Immature natural killer cell (primary cell): ENCODE measurements at regions not wholly inside any gene's neighbourhood (a gene's known extent, or its start where the extent isn't known, plus 50 kb on each side); places are given as distances from the start of the nearest gene placed in this dataset.
"Not testable (repeated sequence)": the region's sequence is repeated elsewhere in the genome, so short reads cannot be mapped to it uniquely, and the experiment has no call there.

ENCODE experiments used
- DNase-seq, 3 donors: peaks; one replicate each; pipeline ENCODE4 v3.0.0; 2022; ENCODE audit warnings: mixed read lengths in 1 of 3
- H3K27ac Mint-ChIP-seq, 6 donors: one replicate each; pipeline ENCODE4 v1.8.0; 2020; ENCODE audit warnings: mixed read lengths in 6 of 6, mild to moderate bottlenecking in 5 of 6, inconsistent platforms in 4 of 6, moderate library complexity in 3 of 6
- H3K27me3 Mint-ChIP-seq, 3 donors: one replicate each; pipeline ENCODE4 v1.8.0; 2020 to 2021; ENCODE audit warnings: low read depth in 3 of 3, mild to moderate bottlenecking in 3 of 3, mixed read lengths in 3 of 3, moderate library complexity in 3 of 3, inconsistent platforms in 1 of 3
- H3K36me3 Mint-ChIP-seq, 3 donors: one replicate each; pipeline ENCODE4 v1.8.0; 2020; ENCODE audit warnings: mixed read lengths in 3 of 3, inconsistent platforms in 2 of 3, mild to moderate bottlenecking in 2 of 3
- H3K4me1 Mint-ChIP-seq, 2 donors: one replicate each; pipeline ENCODE4 v1.8.0; 2020; ENCODE audit warnings: inconsistent platforms in 2 of 2, mild to moderate bottlenecking in 2 of 2, mixed read lengths in 2 of 2, moderate library complexity in 1 of 2
- H3K4me3 Mint-ChIP-seq, 5 donors: one replicate each; pipeline ENCODE4 v1.8.0; 2020; ENCODE audit warnings: mild to moderate bottlenecking in 5 of 5, mixed read lengths in 5 of 5, inconsistent platforms in 3 of 5, moderate library complexity in 3 of 5
- H3K9me3 Mint-ChIP-seq, 6 donors: one replicate each; pipeline ENCODE4 v1.8.0; 2020; ENCODE audit warnings: mild to moderate bottlenecking in 6 of 6, mixed read lengths in 6 of 6, inconsistent platforms in 4 of 6, moderate library complexity in 3 of 6

DNA sequence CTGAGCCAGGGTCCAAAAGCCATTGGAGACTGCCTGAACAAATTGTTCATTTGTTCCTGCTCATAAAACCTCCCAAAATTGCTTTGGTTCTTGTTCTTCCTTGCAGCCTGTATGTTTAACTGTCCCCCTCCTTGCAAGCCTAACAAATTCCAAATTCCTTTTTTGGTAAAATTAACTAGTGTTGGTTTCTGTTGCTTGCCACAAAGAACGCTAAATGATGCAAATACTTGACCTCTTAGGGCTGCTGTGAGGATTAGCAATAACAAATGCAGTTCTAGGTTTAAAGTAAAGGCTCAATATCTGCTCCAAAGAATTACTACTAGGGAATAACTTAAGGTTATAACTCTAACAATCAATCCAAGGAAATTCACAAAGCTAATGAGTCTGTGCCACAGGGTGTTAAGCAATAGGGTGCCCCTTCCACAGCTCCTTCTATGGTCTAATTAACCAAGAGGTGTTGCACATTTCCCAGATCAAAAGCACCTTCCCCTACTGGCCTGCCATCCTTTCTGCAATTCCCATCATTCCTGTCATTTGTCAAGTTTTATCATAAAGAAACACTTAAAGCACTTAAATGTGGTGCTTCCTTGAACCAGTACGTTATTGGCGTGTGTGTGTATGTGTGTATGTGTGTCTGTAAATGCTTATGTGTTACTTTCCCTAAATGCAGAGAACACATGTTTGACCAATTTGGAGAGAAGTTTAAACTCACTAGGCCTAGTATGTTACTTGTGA, 110.2 kb downstream of the RAP2A start:
- H3K27me3 Mint-ChIP-seq: peaks cover 0 to 6% (median 2%) of the 10 kb centered on the region in 3 donors
- no peak overlapping the region for H3K4me3 Mint-ChIP-seq
- peaks cover 4% of the 10 kb centered on the region in 2 donors for H3K4me1 Mint-ChIP-seq
- H3K9me3 Mint-ChIP-seq: peaks cover 0 to 2% (median 0%) of the 10 kb centered on the region in 6 donors
- no peak overlapping the region for H3K27ac Mint-ChIP-seq
- no peak for DNase-seq
- no peaks in the 10 kb centered on the region for H3K36me3 Mint-ChIP-seq

- not testable (repeated sequence) for H3K4me3 Mint-ChIP-seq, H3K4me1 Mint-ChIP-seq, DNase-seq, H3K27me3 Mint-ChIP-seq, H3K27ac Mint-ChIP-seq, H3K9me3 Mint-ChIP-seq, H3K36me3 Mint-ChIP-seq
These were observed 111.1 kb downstream of the RAP2A start for GRCh38 chr13:97544971-97545499.

- Mint-ChIP-seq H3K27me3 (peaks cover 0 to 9% (median 7%) of the 10 kb centered on the region in 3 donors), H3K36me3 (no peaks in the 10 kb centered on the region), H3K4me1 (peaks cover 4% of the 10 kb centered on the region in 2 donors), H3K27ac (no peak overlapping the region), H3K9me3 (peaks cover 0 to 2% (median 0%) of the 10 kb centered on the region in 6 donors), H3K4me3 (no peak overlapping the region)
- no peak for DNase-seq
These were observed 114.2 kb downstream of the RAP2A start for GRCh38 chr13:97548138-97548537.

DNA sequence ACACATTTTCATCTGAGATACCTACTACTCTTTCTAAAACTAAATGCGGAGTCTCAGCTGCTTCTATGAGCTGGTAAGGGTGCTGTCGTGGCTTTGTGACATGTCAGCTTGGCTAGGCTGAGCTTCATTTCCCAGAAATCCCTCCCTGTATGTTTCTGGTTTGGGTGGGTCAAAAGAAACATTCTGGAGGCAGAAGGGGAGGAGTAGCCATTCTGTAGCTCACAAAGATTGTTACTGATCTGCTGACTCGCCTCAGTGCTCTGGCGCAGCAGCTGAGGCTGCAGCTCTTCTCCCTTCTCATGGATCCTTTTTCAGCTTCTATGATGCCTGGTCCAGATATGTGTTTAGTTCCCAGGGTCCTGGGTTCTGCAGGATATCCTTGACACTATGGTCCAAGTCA, 114.7 kb downstream of the RAP2A start:
- H3K36me3 Mint-ChIP-seq: no peaks in the 10 kb centered on the region
- no peak overlapping the region for H3K27ac Mint-ChIP-seq
- H3K4me1 Mint-ChIP-seq: peaks cover 4% of the 10 kb centered on the region in 2 donors
- H3K27me3 Mint-ChIP-seq: peaks cover 0 to 9% (median 8%) of the 10 kb centered on the region in 3 donors
- H3K9me3 Mint-ChIP-seq: peaks cover 0 to 2% (median 0%) of the 10 kb centered on the region in 6 donors
- no peak for DNase-seq
- H3K4me3 Mint-ChIP-seq: no peak overlapping the region

GRCh38 chr13:97549201-97549600, 115.2 kb downstream of the RAP2A start:
- no peak overlapping the region for H3K27ac Mint-ChIP-seq
- no peak for DNase-seq
- H3K4me1 Mint-ChIP-seq: peaks cover 4% of the 10 kb centered on the region in 2 donors
- H3K27me3 Mint-ChIP-seq: peaks cover 0 to 9% (median 7%) of the 10 kb centered on the region in 3 donors
- H3K9me3 Mint-ChIP-seq: peaks cover 0 to 2% (median 0%) of the 10 kb centered on the region in 6 donors
- H3K36me3 Mint-ChIP-seq: no peaks in the 10 kb centered on the region
- H3K4me3 Mint-ChIP-seq: no peak overlapping the region

DNA sequence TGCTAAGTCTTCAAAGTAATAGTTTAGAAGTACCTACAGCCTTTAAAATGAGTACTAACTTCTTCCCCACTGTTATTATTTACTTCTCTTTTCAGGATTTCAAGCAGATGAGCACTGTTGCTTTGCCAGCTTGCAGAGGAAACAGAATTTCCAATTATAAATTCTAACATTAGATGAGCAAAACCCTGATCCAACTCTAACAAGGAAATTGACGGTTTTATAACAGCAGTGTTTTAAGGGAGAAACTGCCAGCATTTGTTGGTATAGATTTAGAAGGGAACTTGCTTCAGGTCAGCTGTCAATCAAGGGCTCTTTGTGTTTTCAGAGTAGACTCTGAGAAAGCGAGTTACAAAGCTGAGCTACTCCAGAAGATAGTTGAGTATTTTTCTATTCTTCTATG, 120.5 kb downstream of the RAP2A start:
- H3K9me3 Mint-ChIP-seq: peaks cover 0 to 4% (median 0%) of the 10 kb centered on the region in 6 donors
- H3K27me3 Mint-ChIP-seq: peaks cover 0 to 7% (median 3%) of the 10 kb centered on the region in 3 donors
- no peak overlapping the region for H3K4me3 Mint-ChIP-seq
- no peaks in the 10 kb centered on the region for H3K36me3 Mint-ChIP-seq
- no peak for DNase-seq
- H3K4me1 Mint-ChIP-seq: no peaks in the 10 kb centered on the region
- H3K27ac Mint-ChIP-seq: no peak overlapping the region

DNA sequence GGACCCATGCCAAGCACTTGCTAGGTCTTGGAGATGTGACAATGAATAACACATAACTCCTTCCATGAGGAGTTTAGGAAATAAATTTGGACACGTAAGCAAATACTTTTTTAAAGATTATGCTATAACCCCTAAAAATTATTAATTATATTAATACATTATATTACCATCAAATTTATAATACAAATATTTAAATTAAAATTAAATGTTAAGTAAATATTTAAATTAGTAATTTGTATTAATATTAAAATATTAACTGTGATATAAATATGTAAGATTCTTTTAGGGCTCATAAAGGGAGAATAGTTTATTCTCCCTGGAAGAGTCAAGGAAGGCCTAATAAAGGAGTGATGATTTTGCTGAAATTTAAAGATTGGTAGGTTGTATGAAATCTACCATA, 121.1 kb downstream of the RAP2A start:
- Mint-ChIP-seq H3K27me3 (peaks cover 0 to 5% (median 0%) of the 10 kb centered on the region in 3 donors), H3K4me3 (no peak overlapping the region), H3K27ac (no peak overlapping the region), H3K36me3 (no peaks in the 10 kb centered on the region), H3K4me1 (no peaks in the 10 kb centered on the region), H3K9me3 (peaks cover 0 to 4% (median 0%) of the 10 kb centered on the region in 6 donors)
- DNase-seq: no peak

DNA sequence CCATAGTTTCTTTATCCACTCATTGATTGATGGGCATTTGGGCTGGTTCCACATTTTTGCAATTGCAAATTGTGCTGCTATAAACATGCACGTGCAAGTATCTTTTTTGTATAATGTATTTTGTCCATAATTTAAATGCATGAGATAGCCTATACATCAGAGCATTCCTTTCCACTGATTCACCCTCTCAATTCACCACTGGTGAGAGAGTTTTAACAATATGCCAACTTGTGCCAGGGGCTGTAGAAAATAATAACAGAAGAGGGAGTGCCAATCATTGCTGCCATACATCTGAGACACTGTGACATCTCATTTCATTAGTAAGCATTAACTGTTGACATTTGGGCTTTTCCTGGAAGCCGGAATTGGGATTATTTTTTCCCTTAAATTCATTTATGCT, 125.1 kb downstream of the RAP2A start:
- Mint-ChIP-seq H3K36me3 (no peaks in the 10 kb centered on the region), H3K27me3 (no peaks in the 10 kb centered on the region), H3K27ac (no peak overlapping the region), H3K9me3 (peaks cover 0 to 4% (median 0%) of the 10 kb centered on the region in 6 donors), H3K4me3 (no peak overlapping the region), H3K4me1 (no peaks in the 10 kb centered on the region)
- no peak for DNase-seq

GRCh38 chr13:97559981-97560380, 126.0 kb downstream of the RAP2A start:
- Mint-ChIP-seq H3K4me3 (no peak overlapping the region), H3K36me3 (no peaks in the 10 kb centered on the region), H3K9me3 (peaks cover 0 to 4% (median 0%) of the 10 kb centered on the region in 6 donors), H3K27ac (no peak overlapping the region), H3K27me3 (no peaks in the 10 kb centered on the region), H3K4me1 (no peaks in the 10 kb centered on the region)
- DNase-seq: no peak

DNA sequence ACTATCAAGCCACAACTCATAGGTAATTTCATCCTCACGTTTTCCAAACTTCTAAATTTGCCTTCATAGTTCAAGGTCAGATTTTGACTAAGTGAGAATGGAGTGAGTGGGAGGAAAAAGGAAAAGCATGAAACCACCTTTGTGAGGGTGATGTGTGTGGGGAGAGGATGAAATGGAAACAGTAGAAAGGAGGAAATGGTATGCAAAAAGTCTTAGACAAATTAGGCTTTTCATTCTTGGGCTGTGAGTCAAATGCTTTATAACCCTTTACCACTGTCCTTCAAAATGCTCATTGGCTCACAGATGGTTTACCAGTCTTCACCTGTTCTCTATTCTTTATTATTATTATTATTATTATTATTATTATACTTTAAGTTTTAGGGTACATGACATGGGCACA, 127.2 kb downstream of the RAP2A start:
- H3K27ac Mint-ChIP-seq: no peak overlapping the region
- peaks cover 0 to 2% (median 2%) of the 10 kb centered on the region in 3 donors for H3K27me3 Mint-ChIP-seq
- peaks cover 0 to 2% of the 10 kb centered on the region in 2 donors for H3K4me1 Mint-ChIP-seq
- H3K9me3 Mint-ChIP-seq: no peaks in the 10 kb centered on the region
- no peak for DNase-seq
- no peak overlapping the region for H3K4me3 Mint-ChIP-seq
- no peaks in the 10 kb centered on the region for H3K36me3 Mint-ChIP-seq

- no peaks in the 10 kb centered on the region for H3K9me3 Mint-ChIP-seq
- peaks cover 0 to 2% of the 10 kb centered on the region in 2 donors for H3K4me1 Mint-ChIP-seq
- peaks cover 0 to 2% (median 2%) of the 10 kb centered on the region in 3 donors for H3K27me3 Mint-ChIP-seq
- H3K27ac Mint-ChIP-seq: no peak overlapping the region
- H3K4me3 Mint-ChIP-seq: no peak overlapping the region
- no peak for DNase-seq
- no peaks in the 10 kb centered on the region for H3K36me3 Mint-ChIP-seq
These were observed 129.0 kb downstream of the RAP2A start for GRCh38 chr13:97562962-97563361.

GRCh38 chr13:97564956-97565355, 131.0 kb downstream of the RAP2A start:
- H3K27ac Mint-ChIP-seq: no peak overlapping the region
- H3K36me3 Mint-ChIP-seq: no peaks in the 10 kb centered on the region
- H3K4me1 Mint-ChIP-seq: peaks cover 0 to 2% of the 10 kb centered on the region in 2 donors
- no peak for DNase-seq
- no peaks in the 10 kb centered on the region for H3K9me3 Mint-ChIP-seq
- H3K27me3 Mint-ChIP-seq: peaks cover 2 to 3% (median 3%) of the 10 kb centered on the region in 3 donors
- no peak overlapping the region for H3K4me3 Mint-ChIP-seq

DNA sequence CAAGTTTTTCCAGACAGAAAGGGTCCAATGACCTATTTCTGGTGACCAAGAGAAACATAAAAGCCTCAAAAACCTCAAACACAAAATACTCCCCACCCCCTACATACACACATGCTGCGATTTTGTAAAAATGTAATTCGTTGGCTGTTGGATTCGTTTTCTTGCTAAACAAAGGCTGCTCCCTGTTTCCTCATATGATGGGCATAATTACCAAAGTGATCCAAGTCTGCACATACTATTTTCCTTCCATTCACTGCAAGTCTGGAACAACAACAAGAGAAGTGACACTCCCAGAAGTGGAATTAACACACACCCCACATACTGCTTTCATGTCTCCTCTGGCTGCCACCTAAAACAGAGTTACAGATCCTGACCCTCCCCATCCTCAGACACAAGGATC, 131.9 kb downstream of the RAP2A start:
- peaks cover 0 to 2% of the 10 kb centered on the region in 2 donors for H3K4me1 Mint-ChIP-seq
- H3K4me3 Mint-ChIP-seq: no peak overlapping the region
- peaks cover 2 to 4% (median 3%) of the 10 kb centered on the region in 3 donors for H3K27me3 Mint-ChIP-seq
- no peak for DNase-seq
- no peaks in the 10 kb centered on the region for H3K9me3 Mint-ChIP-seq
- no peaks in the 10 kb centered on the region for H3K36me3 Mint-ChIP-seq
- H3K27ac Mint-ChIP-seq: no peak overlapping the region

DNA sequence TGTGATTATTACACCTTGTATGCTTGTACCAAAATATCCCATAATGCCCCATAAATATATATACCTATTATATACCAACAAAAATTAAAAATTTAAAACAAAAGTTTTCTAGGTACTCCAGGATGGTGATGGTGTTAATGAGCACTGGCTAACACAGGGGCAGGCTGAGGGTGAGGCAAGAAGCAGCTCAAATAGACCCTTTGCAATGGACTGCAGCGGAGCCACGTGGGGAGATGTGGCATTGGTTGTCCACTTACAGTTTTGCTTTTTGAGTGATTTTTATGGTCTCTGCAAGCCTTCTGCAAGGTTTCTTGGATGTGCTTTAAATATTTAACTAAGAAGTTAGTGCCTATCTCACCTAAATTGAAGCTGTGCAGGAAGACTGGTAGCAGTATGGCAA, 132.9 kb downstream of the RAP2A start:
- Mint-ChIP-seq H3K4me1 (peaks cover 0 to 2% of the 10 kb centered on the region in 2 donors), H3K27me3 (peaks cover 2 to 4% (median 3%) of the 10 kb centered on the region in 3 donors), H3K27ac (no peak overlapping the region), H3K4me3 (no peak overlapping the region), H3K9me3 (no peaks in the 10 kb centered on the region), H3K36me3 (no peaks in the 10 kb centered on the region)
- DNase-seq: no peak
